Astrocyte of the cerebellum (primary cell): ENCODE measurements at regions not wholly inside any gene's neighbourhood (a gene's known extent, or its start where the extent isn't known, plus 50 kb on each side); places are given as distances from the start of the nearest gene placed in this dataset.
"Not testable (repeated sequence)": the region's sequence is repeated elsewhere in the genome, so short reads cannot be mapped to it uniquely, and the experiment has no call there.

ENCODE experiments used
- DNase-seq: peaks from one replicate; pipeline ENCODE4 v3.0.0-alpha.2; 2011; ENCODE audit warnings: low read depth
- H3K4me3 ChIP-seq: 2 replicates; pipeline ENCODE4 v1.5.1; 2011; ENCODE audit warnings: mild to moderate bottlenecking, low read depth, low read length, moderate library complexity
- CTCF ChIP-seq: IDR thresholded peaks from 2 replicates; pipeline ENCODE4 v1.5.1; 2012; ENCODE audit warnings: low read length, low read depth, moderate library complexity, mild to moderate bottlenecking; ENCODE audit errors: missing control alignments
- in situ Hi-C: cut with HindIII; loops from 2 replicates; pipeline ENCODE4 v1.10.0; 2017; ENCODE audit warnings: low sequenced_read_pairs

- DNase-seq = no peak
- no peak for TF ChIP-seq CTCF
- no peak overlapping the region for H3K4me3 ChIP-seq
- in situ Hi-C loops = no loop called here
Observed at GRCh38 chr1:228650141-228650540, 85.1 kb upstream of the RHOU start.

- DNase-seq = no peak
- TF ChIP-seq CTCF = no peak
- in situ Hi-C loops = no loop called here
- no peak overlapping the region for H3K4me3 ChIP-seq
Observed at GRCh38 chr1:228650946-228651345, 84.3 kb upstream of the RHOU start.

GRCh38 chr1:228652116-228652515 lies 83.2 kb upstream of the RHOU start:
- in situ Hi-C loops = no loop called here
- no peak for DNase-seq
- no peak overlapping the region for H3K4me3 ChIP-seq
- no peak for TF ChIP-seq CTCF

GRCh38 chr1:228653057-228653456 lies 82.2 kb upstream of the RHOU start:
- DNase-seq, in situ Hi-C loops: not testable (repeated sequence)

GRCh38 chr1:228653748-228654147 lies 81.5 kb upstream of the RHOU start:
- no peak overlapping the region for H3K4me3 ChIP-seq
- no peak for DNase-seq
- no peak for TF ChIP-seq CTCF
- in situ Hi-C loops = no loop called here

More at GRCh38 chr1:228653057-228653456, 82.2 kb upstream of the RHOU start:
- H3K4me3 ChIP-seq = not testable (repeated sequence)

- TF ChIP-seq CTCF = no peak
- DNase-seq = no peak
- H3K4me3 ChIP-seq = no peak overlapping the region
- in situ Hi-C loops = no loop called here
Observed at GRCh38 chr1:228655796-228656394, 79.4 kb upstream of the RHOU start.

- in situ Hi-C loops = not testable (repeated sequence)
Observed at GRCh38 chr1:228662007-228662689, 73.1 kb upstream of the RHOU start.

GRCh38 chr1:228664399-228664914 lies 70.8 kb upstream of the RHOU start:
- DNase-seq = peak; percentile 47
- in situ Hi-C loops = no loop called here
- H3K4me3 ChIP-seq = no peak overlapping the region

More at GRCh38 chr1:228662007-228662689, 73.1 kb upstream of the RHOU start:
- H3K4me3 ChIP-seq, DNase-seq: not testable (repeated sequence)

More at GRCh38 chr1:228664399-228664914, 70.8 kb upstream of the RHOU start:
- TF ChIP-seq CTCF = peak; percentile 64
